H1 (cell line): ENCODE measurements at regions not wholly inside any gene's neighbourhood (a gene's known extent, or its start where the extent isn't known, plus 50 kb on each side); places are given as distances from the start of the nearest gene placed in this dataset.

ENCODE experiments used
- CTCF ChIA-PET: fragments of 300-600 bp; sonication (Branson Sonifier 250); formaldehyde crosslinking; loops from one replicate; lab custom pipeline; 2021; ENCODE audit not compliant: partially characterized antibody; lab: Charles Lee
- POLR2A ChIA-PET: fragments of 300-600 bp; sonication (Branson Sonifier 250); formaldehyde crosslinking; loops from one replicate; lab custom pipeline; 2021; ENCODE audit warnings: inconsistent platforms; ENCODE audit not compliant: partially characterized antibody; lab: Charles Lee
- DNase-seq, 2 experiments: peaks; one replicate each; pipeline versions ENCODE4 v3.0.0 to v3.0.0-alpha.2; 2010 to 2022; ENCODE audit warnings: low spot score in 2 of 2, low read depth in 1 of 2, mixed read lengths in 1 of 2
- FAIRE-seq: peaks from 2 replicates; lab custom pipeline; 2011; peaks lifted over from hg19 to GRCh38; lab: Jason Lieb, UNC
- H2AFZ ChIP-seq: 2 replicates; pipeline ENCODE4 v1.8.1; 2012; ENCODE audit warnings: low read length, inconsistent platforms
- H2AK5ac ChIP-seq: 2 replicates; pipeline ENCODE4 v1.6.1; 2013; ENCODE audit warnings: low read depth, low read length
- H2BK120ac ChIP-seq: replicated peaks from 2 replicates; pipeline ENCODE3; 2013; ENCODE audit warnings: low read depth, low read length, inconsistent platforms
- H2BK12ac ChIP-seq: 2 replicates; pipeline ENCODE4 v1.6.1; 2013; ENCODE audit warnings: low read depth, low read length
- H2BK15ac ChIP-seq: 2 replicates; pipeline ENCODE4 v1.6.1; 2013; ENCODE audit warnings: low read length
- H2BK20ac ChIP-seq: 2 replicates; pipeline ENCODE4 v1.6.1; 2013; ENCODE audit warnings: low read length
- H2BK5ac ChIP-seq: 2 replicates; pipeline ENCODE4 v1.6.1; 2013; ENCODE audit warnings: low read depth, low read length
- H3K14ac ChIP-seq: 2 replicates; pipeline ENCODE4 v1.6.1; 2013; ENCODE audit warnings: inconsistent platforms; ENCODE audit not compliant: insufficient read length
- H3K18ac ChIP-seq: 2 replicates; pipeline ENCODE4 v1.6.1; 2013; ENCODE audit warnings: low read length; ENCODE audit errors: extremely low read depth
- H3K23ac ChIP-seq: 2 replicates; pipeline ENCODE4 v1.6.1; 2013; ENCODE audit warnings: inconsistent platforms; ENCODE audit not compliant: insufficient read length
- H3K23me2 ChIP-seq: 2 replicates; pipeline ENCODE4 v1.6.1; 2013; ENCODE audit warnings: low read depth, low read length
- H3K27ac ChIP-seq: 2 replicates; pipeline ENCODE4 v1.6.1; 2011; ENCODE audit warnings: low read depth, low read length, inconsistent platforms
- H3K27me3 ChIP-seq, 4 experiments: replicated peaks in 1 of 4; 1 replicate in 1 of 4; 2 replicates in 3 of 4; pipeline versions ENCODE4 v1.6.1 to v1.8.1; 2011 to 2013; ENCODE audit warnings: low read length in 3 of 4, mild to moderate bottlenecking in 3 of 4, inconsistent platforms in 2 of 4, mixed read lengths in 2 of 4, moderate library complexity in 1 of 4; ENCODE audit not compliant: control insufficient read depth in 3 of 4, insufficient read depth in 3 of 4; ENCODE audit errors: extremely low read depth in 1 of 4
- H3K36me3 ChIP-seq, 4 experiments: 2 replicates each; pipeline versions ENCODE4 v1.6.1 to v1.8.1; 2011 to 2013; ENCODE audit warnings: mild to moderate bottlenecking in 4 of 4, low read length in 3 of 4, moderate library complexity in 2 of 4, control low read depth in 1 of 4, inconsistent platforms in 1 of 4; ENCODE audit not compliant: insufficient read depth in 4 of 4, control insufficient read depth in 2 of 4
- H3K4ac ChIP-seq: replicated peaks from 2 replicates; pipeline ENCODE3; 2013; ENCODE audit warnings: low read length, low read depth, mixed read lengths, inconsistent platforms; ENCODE audit not compliant: insufficient read length
- H3K4me1 ChIP-seq, 4 experiments: replicated peaks in 1 of 4; 1 replicate in 1 of 4; 2 replicates in 3 of 4; pipeline versions ENCODE4 v1.6.1 to v1.8.1; 2011 to 2013; ENCODE audit warnings: low read length in 3 of 4, inconsistent platforms in 2 of 4, mixed read lengths in 1 of 4; ENCODE audit not compliant: insufficient read depth in 4 of 4, control insufficient read depth in 3 of 4
- H3K4me2 ChIP-seq, 2 experiments: 2 replicates each; pipeline versions ENCODE4 v1.6.1 to v1.8.1; 2011 to 2013; ENCODE audit warnings: low read depth in 2 of 2, low read length in 2 of 2, control low read depth in 1 of 2, inconsistent platforms in 1 of 2, mild to moderate bottlenecking in 1 of 2; ENCODE audit not compliant: insufficient read depth in 1 of 2
- H3K4me3 ChIP-seq, 4 experiments: fragments of 200-600, 300-600 bp in 1 of 4; sonication (generic), shearing (Covaris generic), sonication (Bioruptor Twin) in 1 of 4; 2 replicates each; pipeline versions ENCODE4 v1.5.1 to v1.8.1; 2011 to 2016; ENCODE audit warnings: low read length in 4 of 4, low read depth in 3 of 4, control low read depth in 2 of 4, inconsistent platforms in 2 of 4, mild to moderate bottlenecking in 2 of 4, mixed read lengths in 1 of 4, moderate library complexity in 1 of 4; ENCODE audit not compliant: insufficient read depth in 2 of 4; ENCODE audit errors: extremely low read depth in 1 of 4
- H3K56ac ChIP-seq: replicated peaks from 2 replicates; pipeline ENCODE3; 2013; ENCODE audit warnings: low read depth, mild to moderate bottlenecking, mixed read lengths, low read length, inconsistent platforms; ENCODE audit not compliant: insufficient read length
- H3K79me1 ChIP-seq: 2 replicates; pipeline ENCODE4 v1.6.1; 2013; ENCODE audit warnings: low read depth, low read length, control low read depth
- H3K79me2 ChIP-seq, 2 experiments: 2 replicates each; pipeline versions ENCODE4 v1.6.1 to v1.8.1; 2012 to 2013; ENCODE audit warnings: low read length in 2 of 2, mild to moderate bottlenecking in 2 of 2, inconsistent platforms in 1 of 2; ENCODE audit not compliant: insufficient read depth in 2 of 2, control insufficient read depth in 1 of 2
- H3K9ac ChIP-seq, 4 experiments: replicated peaks in 1 of 4; 1 replicate in 1 of 4; 2 replicates in 3 of 4; pipeline versions ENCODE4 v1.6.1 to v1.8.1; 2011 to 2013; ENCODE audit warnings: low read depth in 3 of 4, low read length in 3 of 4, control low read depth in 2 of 4, mild to moderate bottlenecking in 2 of 4, moderate library complexity in 2 of 4, inconsistent platforms in 1 of 4; ENCODE audit errors: extremely low read depth in 1 of 4
- H3K9me3 ChIP-seq, 2 experiments: 2 replicates each; pipeline versions ENCODE4 v1.6.1 to v1.8.1; 2012 to 2013; ENCODE audit warnings: mild to moderate bottlenecking in 2 of 2, moderate library complexity in 2 of 2, control low read depth in 1 of 2, inconsistent platforms in 1 of 2, low read depth in 1 of 2, low read length in 1 of 2, mixed read lengths in 1 of 2; ENCODE audit not compliant: insufficient read depth in 2 of 2
- H4K20me1 ChIP-seq, 2 experiments: replicated peaks in 1 of 2; 2 replicates each; pipeline versions ENCODE3 to v1.8.1; 2011 to 2013; ENCODE audit warnings: inconsistent platforms in 2 of 2, low read length in 2 of 2, mild to moderate bottlenecking in 1 of 2; ENCODE audit not compliant: insufficient read depth in 2 of 2, control insufficient read depth in 1 of 2
- H4K5ac ChIP-seq: 2 replicates; pipeline ENCODE4 v1.6.1; 2013; ENCODE audit warnings: low read length, low read depth, mixed read lengths, inconsistent platforms; ENCODE audit not compliant: insufficient read length
- H4K8ac ChIP-seq: 2 replicates; pipeline ENCODE4 v1.8.0; 2013; ENCODE audit warnings: mild to moderate bottlenecking, moderate library complexity, low read length, inconsistent platforms; ENCODE audit not compliant: insufficient read depth; ENCODE audit errors: extremely low read depth
- H4K91ac ChIP-seq: replicated peaks from 2 replicates; pipeline ENCODE3; 2013; ENCODE audit warnings: low read length, mixed read lengths, inconsistent platforms; ENCODE audit not compliant: insufficient read length
- CHD1 ChIP-seq: IDR thresholded peaks from 2 replicates; pipeline ENCODE4 v1.6.1; 2012; ENCODE audit warnings: low read depth, low read length, improper control_type of control experiment
- WGBS, 2 experiments: shearing (Covaris generic) in 1 of 2; methylation state at CpG; one replicate each; pipeline versions ENCODE4 v1.1.6 to v1.1.7; 2013 to 2015; ENCODE audit warnings: low lambda C conversion rate in 2 of 2, mixed read lengths in 2 of 2, inconsistent platforms in 1 of 2, low coverage in 1 of 2, missing lambda C conversion rate in 1 of 2; ENCODE audit not compliant: insufficient replicate concordance in 2 of 2, insufficient coverage in 1 of 2, insufficient read length in 1 of 2; ENCODE audit errors: extremely low coverage in 1 of 2, missing lambda C conversion rate in 1 of 2; 5-methylcytosine and 5-hydroxymethylcytosine counted together

- TF ChIP-seq CHD1 = no peak
- TF ChIP-seq, all 59 proteins: peak for 0
- no peak overlapping the region for H3K9ac ChIP-seq
- H2BK15ac ChIP-seq = no peak overlapping the region
- no peak overlapping the region for H2BK5ac ChIP-seq
- no peak overlapping the region for H3K4me3 ChIP-seq
- no peak overlapping the region for H3K18ac ChIP-seq
- H3K79me2 ChIP-seq = no peaks in the 10 kb centered on the region
- no peak overlapping the region for H2AK5ac ChIP-seq
- no peak overlapping the region for H3K27ac ChIP-seq
- ChIA-PET POLR2A (no interaction called here), CTCF (interaction anchor here (0.5 to 3.3 kb wide), 6 partner anchors 9 to 71 kb away, joined by 3 to 21 read pairs (median 4); no protein-coding TSS in a partner anchor)
- WGBS, 2 experiments = 92% methylated on average over 6 of the region's 6 CpGs; no CpG with 5 or more reads in 1 of the 2 experiments
- no peak overlapping the region for H2BK12ac ChIP-seq
- H3K36me3 ChIP-seq = no peaks in the 10 kb centered on the region
- no peaks in the 10 kb centered on the region for H3K27me3 ChIP-seq
- H4K20me1 ChIP-seq = peaks cover 0 to 2% of the 10 kb centered on the region in 2 experiments
- no peak overlapping the region for H3K4ac ChIP-seq
- H4K91ac ChIP-seq = no peak overlapping the region
- no peak overlapping the region for H4K5ac ChIP-seq
- no peak overlapping the region for H4K8ac ChIP-seq
- no peak overlapping the region for H2BK20ac ChIP-seq
- no peak overlapping the region for H3K4me2 ChIP-seq
- H3K23ac ChIP-seq = no peak overlapping the region
- H3K79me1 ChIP-seq = no peaks in the 10 kb centered on the region
- no peak overlapping the region for H3K14ac ChIP-seq
- FAIRE-seq (no peak), DNase-seq (no peak)
- no peaks in the 10 kb centered on the region for H3K9me3 ChIP-seq
- no peak overlapping the region for H2BK120ac ChIP-seq
- H3K56ac ChIP-seq = no peak overlapping the region
- H2AFZ ChIP-seq = no peak overlapping the region
- H3K4me1 ChIP-seq = no peaks in the 10 kb centered on the region
- H3K23me2 ChIP-seq = no peaks in the 10 kb centered on the region
Observed at GRCh38 chr10:7042419-7043054, 368.3 kb downstream of the SFMBT2 start.
